NCI-H774 (cell line): ENCODE measurements at regions not wholly inside any gene's neighbourhood (a gene's known extent, or its start where the extent isn't known, plus 50 kb on each side); places are given as distances from the start of the nearest gene placed in this dataset.
"Not testable (repeated sequence)": the region's sequence is repeated elsewhere in the genome, so short reads cannot be mapped to it uniquely, and the experiment has no call there.

ENCODE experiments used
- DNase-seq: peaks from one replicate; lab custom pipeline; 2025; lab: John Stamatoyannopoulos, UW

DNA sequence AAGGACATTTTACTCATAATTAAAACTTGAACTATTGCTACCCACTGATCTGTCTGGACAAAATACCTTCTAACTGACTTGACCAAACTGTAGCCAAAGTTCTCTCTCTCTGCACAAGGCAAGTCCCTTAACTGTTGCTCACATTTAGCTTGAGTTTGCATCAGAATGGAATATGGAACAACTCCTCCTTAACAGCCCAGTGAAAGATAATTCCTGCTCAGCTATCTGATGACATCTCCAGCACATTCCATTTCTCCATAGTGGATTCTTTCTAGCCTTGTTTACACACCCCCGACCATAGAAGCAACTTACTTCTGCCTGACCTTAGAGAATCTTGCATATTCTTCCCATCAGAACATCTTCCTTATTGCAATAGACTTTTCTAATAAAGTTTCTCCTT lies 317.2 kb upstream of the CDH2 start:
- DNase-seq = no peak

DNA sequence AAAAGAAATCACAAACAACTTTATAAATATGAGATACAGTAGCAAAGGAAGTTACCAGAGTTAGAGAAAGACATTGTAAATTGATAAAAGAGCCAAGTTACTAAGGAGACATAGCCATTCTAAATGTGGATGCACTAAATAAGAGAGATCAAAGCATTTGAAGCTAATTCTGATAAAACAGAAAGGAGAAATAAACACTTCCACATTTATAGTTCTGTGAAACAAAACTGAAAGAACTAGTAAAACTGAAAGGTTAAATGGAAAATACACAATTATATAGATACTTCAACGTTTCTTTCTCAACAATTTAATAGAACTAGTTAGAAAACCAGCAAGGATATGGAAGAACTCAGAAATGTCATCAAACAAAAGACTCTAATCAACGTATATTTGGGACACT lies 309.0 kb upstream of the CDH2 start:
- no peak for DNase-seq

DNA sequence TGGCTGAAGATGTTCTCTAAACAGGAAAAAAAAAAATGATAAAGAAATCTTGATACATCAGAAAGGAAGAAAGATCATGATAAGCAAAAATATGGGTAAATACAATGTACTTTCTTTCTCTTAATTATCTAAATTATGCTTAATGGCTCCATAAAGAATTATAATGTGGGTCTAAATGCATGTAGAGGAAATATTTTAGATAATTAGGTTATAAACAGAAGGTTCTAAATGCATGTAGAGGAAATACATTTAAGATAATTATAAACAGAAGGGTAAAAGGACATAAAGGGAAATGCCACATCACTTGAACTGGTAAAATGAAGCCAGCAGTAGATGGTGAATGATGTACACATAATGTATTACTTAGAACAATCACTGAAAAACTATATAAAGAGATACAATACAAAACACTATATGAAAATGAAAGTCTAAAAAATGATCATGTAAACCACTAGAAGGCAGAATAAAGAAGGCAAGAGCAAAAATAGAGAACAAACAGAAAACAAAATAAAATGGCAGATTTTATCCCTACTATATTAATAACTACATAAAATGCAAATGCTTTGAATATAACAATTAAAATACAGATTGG lies 308.4 kb upstream of the CDH2 start:
- DNase-seq = no peak

DNA sequence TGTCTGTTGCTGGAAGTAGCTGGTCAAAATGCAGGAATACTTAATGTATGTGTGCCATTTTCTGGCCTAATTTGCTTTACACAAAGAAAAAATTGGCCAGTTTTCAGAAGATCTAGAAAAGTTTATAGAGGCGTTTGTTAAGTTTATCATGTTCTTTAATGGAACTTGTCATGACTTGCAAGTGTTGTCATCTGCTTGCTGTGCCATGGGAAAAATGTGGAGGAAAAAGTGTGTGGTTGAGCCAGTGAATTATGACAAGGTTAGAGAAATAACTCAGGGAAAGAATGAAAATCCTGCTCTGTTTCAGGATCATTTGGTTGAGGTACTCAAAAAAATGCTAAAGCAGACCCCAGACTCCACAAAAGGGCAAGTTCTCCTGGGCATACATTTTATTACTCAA lies 301.6 kb upstream of the CDH2 start:
- DNase-seq = no peak

DNA sequence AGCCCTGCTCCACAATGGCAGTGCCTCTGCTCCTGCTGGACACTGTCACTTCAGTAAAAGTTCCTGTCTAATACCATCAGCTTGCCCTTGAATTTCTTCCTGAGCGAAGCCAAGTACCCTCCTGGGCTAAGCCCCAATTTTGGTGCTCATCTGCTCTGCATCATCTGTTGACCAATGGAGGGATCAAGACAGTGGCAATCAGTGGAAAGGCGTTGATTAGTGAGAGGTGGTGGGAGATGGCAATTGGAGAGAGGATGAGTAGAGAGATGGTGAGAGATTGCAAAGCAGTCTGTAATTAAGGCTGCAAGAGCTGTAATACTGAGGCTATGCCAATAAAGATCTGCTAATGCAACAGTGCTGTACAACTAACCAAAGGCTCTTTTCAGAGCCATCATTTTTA lies 299.4 kb upstream of the CDH2 start:
- DNase-seq = no peak

DNA sequence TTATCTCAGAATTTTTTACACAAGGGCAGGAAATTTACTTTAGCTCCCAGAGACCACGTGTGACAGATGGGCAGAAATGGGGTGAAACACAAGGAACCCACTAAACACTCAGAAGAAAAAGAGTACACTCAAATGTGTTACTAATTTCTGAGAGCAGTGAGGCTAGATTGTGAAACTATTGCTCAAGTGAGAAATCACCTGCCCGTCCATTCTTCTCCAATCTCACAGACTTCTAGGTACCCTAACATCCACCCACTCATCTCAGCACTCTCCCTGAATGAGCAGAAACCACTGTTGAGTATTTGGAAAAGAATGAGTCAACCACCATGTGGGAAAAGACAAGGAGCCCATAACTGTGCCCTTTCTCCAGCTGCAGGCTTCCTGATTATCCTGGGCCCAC lies 293.0 kb upstream of the CDH2 start:
- no peak for DNase-seq

DNA sequence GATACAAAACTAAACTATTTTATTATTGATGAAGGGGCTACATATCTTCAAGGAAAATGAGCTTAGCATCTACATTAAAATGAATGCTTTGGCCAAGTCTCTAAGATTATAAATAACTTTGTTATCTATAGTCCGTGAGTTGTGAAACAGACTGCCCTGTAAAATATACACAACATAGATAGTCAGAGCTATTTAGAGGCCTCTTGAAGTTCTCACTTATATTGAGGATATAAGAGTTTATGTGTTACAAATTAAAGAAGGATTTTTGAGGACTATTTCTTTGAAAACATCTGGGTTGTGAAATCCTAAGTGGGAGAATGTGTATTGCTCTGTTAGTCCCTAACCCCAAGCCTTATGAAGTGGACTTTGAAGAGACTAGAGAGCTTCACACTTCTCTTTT lies 292.0 kb upstream of the CDH2 start:
- no peak for DNase-seq

DNA sequence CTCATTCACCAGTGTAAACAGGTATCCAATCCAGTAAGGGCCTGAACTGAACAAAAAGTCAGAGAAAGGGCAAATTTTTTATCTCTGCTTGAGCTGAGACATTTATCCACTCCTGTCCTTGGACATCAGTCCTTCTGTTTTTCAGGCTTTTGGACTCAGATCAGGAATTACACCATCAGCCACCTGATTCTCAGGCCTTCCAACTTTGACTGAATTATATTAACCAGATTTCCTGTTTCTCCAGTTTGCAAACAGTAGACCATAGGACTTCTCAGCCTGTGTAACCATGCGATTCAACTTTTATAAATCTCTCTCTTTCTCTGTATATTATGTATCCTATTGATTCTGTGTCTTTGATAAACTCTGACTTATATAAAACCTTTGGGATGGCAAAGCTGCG lies 289.3 kb upstream of the CDH2 start:
- DNase-seq = no peak

DNA sequence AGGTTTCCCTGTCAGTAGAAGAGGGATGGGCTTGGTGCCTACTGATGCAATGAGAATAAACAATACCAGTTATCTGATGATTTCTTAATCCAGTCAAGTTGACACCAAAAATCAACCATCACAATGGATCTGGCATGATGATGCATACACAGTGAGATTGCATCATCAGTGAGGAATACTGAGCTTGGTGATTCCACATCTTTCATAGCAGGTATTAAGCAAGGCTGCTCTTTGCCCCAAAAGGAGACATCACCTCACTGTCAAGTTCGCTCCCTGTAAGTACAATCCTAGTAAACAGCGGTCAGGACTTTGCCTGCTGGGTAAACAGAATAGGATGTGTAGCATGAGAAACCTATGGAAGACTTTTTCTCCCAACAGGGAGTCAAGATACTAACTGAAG lies 282.7 kb upstream of the CDH2 start:
- DNase-seq = no peak

DNA sequence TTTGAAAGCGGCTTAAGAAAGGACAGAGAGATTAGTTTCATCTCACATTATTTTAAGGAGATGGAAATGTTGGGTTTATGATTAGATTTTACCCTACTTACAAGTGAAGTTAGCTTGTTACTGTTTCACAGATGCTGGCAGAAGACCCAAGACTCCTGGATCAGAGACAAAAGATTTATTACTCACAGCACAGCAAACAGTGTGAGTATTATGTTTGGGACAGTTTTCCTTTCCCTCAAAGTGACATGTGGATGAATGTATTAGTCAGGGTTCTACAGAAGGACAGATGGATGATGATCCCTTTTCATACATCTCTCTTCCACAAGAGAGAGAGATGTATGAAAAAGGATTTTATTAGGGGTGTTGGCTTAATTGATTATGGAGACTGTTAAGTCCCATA lies 281.8 kb upstream of the CDH2 start:
- DNase-seq = no peak

DNA sequence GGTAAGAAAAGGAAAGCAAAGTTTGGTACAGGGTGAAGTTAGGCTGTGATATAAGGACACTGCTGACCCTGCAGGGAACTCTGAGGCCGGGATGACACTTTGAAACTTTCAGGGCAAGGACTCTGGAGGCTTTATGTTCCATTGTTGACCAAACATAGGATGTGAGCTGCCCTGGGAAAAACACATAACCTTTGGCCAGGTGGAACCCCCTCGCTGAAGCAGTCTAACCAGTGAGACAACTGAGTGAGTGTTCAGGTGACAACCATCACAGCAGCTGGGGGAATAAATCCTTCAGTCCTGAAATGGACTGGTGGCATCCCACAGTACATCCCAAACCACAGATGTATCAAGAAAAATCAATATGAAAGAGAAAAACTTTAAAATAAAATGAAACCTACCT lies 280.9 kb upstream of the CDH2 start:
- DNase-seq = no peak

DNA sequence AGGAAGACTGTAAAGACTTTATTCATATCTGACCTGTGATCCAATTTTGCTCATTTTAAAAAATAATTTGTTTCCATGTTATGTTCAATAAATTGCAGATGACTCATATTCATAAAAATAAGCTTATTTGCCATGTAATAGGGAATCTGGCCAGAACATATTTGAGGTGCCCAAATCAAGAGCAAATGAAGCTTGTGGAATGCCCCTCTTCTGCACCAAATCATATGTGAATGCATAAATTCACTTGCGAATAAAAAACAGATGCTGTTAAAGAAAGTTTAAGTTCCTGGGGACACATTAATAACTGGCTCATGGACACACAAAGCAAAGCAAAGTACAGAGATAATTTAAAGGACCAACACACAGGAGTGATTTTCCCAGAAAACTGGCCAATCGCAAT lies 279.0 kb upstream of the CDH2 start:
- no peak for DNase-seq

DNA sequence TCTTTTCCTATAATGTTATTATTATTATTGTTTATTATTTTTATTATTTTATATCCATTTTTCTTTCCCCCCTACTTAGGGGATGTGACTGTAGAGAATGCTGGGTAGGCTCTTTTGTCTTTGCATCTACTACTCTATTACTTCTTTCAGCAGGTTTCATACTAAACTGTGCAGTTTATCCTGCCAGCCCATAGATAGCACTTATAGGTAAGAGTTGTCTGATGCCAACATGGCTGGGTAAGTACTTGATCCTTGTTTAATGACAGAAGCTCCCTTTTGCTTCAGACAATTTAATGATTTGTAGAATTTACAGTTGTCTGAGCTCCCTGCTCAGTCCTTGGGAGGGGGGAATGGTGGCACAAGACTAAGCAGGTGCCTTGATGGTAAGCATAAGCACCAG lies 262.9 kb upstream of the CDH2 start:
- no peak for DNase-seq

DNA sequence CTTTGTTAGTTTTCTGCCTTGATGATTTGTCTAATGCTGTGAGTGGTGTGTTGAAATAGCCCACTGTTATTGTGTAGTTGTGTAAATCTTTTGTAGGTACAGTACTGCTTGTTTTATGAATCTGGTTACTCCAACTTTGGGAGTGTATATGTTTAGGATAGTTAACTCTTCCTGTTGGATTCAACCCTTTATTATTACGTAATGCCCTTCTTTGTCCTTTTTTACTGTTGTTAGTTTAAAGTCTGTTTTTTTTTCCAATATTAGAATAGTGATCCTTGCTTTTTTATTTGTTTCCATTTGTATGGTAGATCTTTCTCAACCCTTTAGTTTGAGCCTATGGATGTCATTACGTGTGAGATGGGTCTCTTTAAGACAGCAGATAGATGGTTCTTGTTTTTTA lies 261.5 kb upstream of the CDH2 start:
- DNase-seq = no peak

DNA sequence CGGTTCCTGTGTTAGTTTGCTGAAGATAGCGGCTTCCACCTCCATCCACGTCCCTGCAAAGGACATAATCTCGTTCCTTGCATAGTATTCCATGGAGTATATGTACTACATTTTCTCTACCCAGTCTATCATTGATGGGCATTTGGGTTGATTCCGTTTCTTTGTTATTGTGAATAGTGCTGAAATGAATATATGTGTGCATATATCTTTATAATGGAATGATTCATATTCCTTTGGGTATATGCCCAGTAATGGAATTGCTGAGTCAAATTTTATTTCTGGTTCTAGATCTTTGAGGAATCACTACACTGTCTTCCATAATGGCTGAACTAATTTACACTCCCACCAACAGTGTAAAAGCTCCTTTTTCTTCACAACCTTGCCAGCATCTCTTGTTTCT lies 255.4 kb upstream of the CDH2 start:
- DNase-seq = no peak

DNA sequence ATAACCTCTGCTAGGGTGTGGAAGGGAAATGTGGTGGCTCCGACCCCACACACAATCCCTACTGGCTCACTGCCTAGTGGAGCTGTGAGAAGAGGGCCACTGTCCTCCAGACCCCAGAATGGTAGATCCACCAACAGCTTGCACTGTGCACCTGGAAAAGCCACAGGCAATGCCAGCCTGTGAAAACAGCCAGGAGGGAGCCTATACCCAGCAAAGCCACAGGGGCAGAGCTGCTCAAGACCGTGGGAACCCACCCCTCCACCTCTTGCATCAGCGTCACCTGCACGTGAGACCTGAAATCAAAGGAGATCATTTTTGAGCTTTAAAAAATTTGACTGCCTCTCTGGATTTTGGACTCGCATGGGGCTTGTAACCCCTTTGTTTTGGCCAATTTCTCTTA lies 249.0 kb upstream of the CDH2 start:
- DNase-seq = no peak

DNA sequence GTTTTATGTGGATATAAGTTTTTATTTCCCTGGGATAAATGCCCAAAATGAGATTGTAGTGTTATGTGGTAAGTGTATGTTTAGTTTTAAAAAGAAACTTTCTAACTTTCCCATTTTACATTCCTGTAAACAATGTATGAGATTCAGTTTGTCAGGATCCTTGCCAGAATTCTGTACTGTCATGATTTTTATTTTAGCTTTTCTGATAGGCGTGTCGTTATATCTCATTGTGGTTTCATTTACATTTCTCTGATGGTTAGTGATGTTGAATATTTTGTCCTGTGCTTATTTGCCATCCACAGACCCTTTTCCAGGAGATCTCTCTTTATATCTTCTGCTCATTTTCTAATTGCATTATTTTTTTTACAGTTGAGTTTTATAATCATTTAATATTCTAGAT lies 245.6 kb upstream of the CDH2 start:
- no peak for DNase-seq

DNA sequence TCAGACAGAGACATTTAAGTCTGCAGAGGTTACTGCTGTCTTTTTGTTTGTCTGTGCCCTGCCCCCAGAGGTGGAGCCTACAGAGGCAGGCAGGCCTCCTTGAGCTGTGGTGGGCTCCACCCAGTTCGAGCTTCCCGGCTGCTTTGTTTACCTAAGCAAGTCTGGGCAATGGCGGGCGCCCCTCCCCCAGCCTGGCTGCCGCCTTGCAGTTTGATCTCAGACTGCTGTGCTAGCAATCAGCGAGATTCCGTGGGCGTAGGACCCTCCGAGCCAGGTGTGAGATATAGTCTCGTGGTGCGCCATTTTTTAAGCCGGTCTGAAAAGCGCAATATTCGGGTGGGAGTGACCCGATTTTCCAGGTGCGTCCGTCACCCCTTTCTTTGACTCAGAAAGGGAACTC lies 245.0 kb upstream of the CDH2 start:
- DNase-seq = not testable (repeated sequence)

DNA sequence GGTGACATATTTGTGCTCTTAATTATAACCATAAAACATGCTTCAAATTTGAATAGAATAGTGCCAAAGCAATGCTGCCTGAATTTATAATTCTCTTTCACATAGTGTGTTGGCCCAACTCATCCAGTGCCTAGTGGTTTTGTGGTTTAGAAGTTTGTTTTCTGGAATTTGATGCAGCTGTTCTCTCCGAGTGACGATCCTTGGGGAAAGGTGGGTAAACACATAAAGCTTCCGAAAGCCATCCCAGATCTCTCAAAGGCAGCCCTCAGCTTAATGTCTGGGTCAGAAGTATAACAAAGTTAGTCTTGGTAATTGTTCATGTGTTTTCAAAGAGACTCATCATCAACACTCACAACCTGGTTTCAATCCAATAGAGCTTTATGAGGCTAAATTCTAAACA lies 235.6 kb upstream of the CDH2 start:
- no peak for DNase-seq

DNA sequence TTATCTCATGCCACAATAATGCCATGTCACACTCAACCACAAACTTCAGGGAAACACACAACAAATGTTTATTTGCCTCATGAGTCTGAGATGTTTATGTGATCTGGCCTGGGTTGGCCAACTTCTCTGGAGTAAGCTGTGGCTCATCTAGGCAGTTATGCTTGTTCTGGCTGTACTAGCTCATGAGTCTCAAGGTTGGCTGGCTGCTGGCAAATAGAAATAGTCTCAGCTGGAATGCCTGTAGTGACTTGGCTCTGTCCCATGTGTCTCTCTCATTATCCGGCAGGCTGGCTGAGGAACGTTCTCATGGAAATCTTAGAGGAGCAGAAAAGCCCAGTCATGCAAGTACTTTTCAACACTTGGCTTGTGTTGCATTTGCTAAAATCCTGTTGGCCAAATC lies 234.9 kb upstream of the CDH2 start:
- no peak for DNase-seq

DNA sequence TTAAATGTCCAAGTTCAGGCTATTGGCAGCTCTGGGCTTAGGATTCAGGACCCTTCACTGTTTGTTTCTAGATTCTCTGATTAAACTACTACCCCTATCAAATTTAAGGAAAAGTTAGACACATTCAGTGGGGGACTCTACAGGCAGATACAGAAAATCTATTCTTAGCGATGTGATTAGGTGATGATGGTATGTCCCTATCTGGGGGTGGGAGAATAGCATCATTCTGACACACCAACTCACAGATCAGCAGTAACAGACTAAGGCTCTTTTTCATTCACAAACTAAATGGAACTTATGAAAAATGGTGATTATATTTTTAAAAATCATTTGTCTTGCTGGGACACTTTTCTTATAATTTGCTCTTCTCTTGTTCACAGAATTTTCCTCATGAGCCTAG lies 232.9 kb upstream of the CDH2 start:
- no peak for DNase-seq

DNA sequence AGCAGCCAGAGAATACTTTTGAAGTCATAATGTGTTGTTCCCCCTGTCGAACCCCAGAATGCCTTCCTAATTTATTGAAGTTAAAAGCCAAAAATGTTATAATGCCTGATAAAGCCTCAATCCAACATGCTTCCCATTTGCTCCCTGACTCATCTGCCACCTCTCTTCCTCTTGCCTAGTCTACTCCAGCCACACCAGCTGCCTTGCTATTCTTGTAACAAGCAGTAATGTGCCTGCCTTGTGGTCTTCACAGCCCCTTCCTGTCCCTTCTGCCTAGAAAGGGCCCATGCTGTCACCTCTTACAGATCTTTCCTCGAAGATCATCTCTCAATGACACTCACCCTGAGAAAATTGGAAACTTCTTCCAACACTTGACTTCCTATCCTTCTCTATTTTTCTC lies 231.6 kb upstream of the CDH2 start:
- DNase-seq = no peak

DNA sequence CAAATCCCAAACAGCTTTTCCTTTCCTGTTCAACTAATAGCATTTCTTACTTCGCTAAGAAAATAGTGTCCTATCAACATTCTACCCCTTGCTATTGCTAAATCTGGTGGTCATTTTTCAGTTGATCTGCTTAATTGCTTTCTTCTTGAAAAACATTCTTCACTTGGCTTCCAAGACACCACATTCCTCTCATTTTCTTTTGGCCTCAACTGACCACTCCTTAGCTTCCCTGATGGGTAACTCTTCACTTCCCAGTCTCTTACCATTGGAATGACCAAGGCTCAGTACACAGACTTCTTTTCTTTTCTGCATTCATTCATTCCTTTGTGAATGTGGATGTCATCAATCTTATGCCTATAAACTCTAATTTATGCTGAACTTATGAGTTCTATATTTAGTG lies 230.8 kb upstream of the CDH2 start:
- DNase-seq = no peak

DNA sequence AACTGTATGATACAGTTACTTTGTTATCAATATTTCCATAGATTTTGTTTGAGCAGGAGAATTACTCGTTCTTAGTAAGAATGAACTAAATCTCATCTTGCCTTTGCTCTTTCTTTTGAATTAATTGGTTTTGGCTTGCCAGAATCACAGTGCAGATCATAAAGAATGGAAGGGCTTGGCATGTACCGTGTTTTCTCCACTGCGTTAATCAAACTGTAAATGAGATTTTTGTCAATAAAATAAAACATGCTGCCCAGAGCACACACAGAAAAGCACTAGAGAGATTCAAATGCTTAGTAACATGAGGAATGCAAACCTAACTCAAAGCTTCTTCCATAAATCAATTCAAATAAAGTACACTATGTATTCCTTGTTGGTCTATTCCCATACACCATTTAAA lies 229.6 kb upstream of the CDH2 start:
- no peak for DNase-seq

DNA sequence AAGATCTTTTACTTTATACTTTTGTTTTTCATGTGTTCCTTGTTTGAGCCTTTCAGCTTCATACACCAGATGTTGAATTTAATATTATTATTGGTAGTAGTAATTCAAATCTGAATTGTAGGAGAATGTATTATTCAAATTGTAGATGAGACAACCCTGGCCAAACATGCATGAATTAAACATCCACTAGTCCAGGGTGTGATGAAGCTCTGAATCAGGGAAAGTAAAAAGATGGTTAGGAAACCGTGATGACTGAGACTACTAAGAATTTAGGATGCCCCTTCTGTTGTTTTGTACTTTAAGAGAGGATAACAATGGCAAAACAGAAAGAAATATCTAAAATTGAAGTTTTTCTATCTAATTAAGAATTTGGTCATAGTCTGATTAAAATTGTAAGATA lies 227.8 kb upstream of the CDH2 start:
- DNase-seq = no peak
